ENCODE measurements at regions not wholly inside any gene's neighbourhood (a gene's known extent, or its start where the extent isn't known, plus 50 kb on each side); places are given as distances from the start of the nearest gene placed in this dataset.
"Not testable (repeated sequence)": the region's sequence is repeated elsewhere in the genome, so short reads cannot be mapped to it uniquely, and the experiment has no call there.

DNA sequence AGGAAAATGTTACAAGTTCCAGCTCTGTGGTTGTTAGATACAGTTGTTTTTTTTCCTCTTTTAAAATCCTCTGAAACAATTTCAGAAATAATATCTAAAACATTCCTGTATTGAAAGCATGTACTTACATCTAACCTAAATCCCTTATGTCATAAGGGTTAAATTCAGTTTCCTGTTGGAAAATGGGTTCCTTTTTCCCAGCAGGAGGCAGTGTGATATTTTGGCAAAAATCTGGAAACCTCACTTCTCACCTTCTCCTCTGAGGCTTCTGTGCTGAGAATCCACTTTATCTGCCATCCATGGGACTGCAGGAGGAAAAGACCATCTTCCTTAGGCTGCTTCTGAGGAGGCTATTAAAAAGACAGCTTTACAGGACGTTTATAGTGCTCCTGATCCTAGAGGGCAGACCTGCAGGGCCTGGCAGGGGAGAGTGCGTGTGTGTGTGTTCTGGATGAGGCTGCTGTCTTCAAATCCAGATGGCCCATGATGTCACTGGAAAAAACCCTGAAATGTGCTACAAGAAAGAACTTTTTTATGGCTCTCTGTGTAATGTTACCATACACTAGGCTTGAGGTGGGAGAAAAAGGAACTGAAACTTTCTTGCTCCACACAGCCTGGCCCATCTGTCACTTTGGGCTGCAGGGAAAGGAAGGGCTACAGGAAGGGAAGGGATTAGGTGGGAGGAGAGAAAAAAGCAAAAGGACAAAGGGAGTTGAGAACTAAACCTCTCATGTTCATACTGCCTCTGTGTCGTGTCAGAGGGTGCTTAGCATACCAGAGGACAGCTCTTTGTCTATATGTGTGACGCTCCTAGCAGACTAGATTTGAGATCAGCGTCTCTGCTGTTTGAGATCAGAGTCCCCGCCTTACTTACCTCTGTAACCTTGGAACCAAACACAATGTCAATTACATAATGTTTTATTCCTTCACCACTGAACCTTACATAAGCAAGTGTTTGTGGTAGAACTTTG lies 379.2 kb upstream of the SPAG17 start:
- DNase-seq: no peak

DNA sequence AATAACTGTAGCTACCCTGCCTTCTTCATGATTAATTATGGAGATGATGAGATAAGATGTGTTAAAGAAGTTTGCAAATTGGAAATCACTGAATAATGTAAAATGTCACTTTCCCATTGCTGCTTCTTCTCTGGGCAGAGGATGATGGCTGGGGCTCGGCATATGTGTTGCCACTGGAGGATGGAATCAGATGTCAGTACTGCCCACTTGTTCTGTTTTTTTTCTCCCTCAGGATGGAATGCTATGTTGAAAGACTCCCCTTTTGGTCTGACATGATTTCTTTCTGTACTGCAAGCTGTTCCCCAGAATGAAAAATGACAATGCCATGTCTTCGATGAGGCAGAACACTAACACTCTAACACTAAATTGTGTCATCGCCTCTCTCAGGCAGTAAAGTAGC lies 373.9 kb upstream of the SPAG17 start:
- no peak for DNase-seq

- no peak for DNase-seq
These were observed 371.9 kb upstream of the SPAG17 start for GRCh38 chr1:118556936-118557335.

- DNase-seq: no peak
These were observed 370.6 kb upstream of the SPAG17 start for GRCh38 chr1:118555638-118556037.

DNA sequence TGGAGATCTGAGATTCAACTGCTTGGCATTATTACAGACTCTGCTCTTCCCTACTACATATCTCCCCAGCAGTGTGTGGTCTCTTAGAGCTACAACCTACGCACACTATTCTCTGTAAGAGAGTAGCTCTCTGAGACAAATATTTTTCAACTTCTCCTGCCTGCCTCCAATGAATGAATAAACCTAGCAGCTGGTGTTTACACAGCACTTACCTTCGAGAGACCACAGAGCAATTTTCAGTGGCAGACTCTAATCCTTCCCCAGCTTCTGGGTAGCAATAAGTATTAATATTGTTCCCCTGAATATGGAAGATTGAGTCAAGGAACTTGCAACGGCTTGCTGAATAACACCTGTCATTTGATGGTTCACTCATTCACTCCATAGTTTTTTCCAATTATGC lies 350.9 kb upstream of the SPAG17 start:
- peak; percentile 47 for DNase-seq

DNA sequence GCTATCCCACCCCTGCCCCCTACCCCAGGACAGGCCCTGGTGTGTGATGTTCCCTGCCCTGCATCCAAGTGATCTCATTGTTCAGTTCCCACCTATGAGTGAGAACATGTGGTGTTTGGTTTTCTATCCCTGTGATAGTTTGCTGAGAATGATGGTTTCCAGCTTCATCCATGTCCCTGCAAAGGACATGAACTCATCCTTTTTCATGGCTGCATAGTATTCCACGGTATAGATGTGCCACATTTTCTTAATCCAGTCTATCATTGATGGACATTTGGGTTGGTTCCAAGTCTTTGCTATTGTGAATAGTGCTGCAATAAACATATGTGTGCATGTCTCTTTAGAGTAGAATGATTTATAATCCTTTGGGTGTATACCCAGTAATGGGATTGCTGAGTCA lies 326.9 kb upstream of the SPAG17 start:
- DNase-seq: not testable (repeated sequence)

DNA sequence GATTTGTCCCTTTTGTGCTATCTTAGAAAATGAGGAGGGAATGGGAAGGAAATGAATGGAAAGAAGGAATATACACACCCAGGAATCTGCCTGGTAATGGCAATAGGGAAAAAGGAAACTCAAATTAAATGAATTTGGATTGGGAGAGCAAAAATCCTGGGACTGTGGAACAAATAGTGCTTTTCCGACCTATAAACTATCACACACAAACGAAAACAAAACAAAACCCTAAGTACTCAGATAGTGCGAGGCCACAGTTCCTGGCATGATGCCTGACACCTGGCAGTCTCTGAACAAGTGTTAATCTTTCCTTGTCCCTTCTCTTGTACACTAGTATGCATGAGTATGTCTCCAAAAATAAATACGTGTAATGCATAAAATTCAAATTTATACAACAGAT lies 319.8 kb upstream of the SPAG17 start:
- peak; percentile 2 for DNase-seq

DNA sequence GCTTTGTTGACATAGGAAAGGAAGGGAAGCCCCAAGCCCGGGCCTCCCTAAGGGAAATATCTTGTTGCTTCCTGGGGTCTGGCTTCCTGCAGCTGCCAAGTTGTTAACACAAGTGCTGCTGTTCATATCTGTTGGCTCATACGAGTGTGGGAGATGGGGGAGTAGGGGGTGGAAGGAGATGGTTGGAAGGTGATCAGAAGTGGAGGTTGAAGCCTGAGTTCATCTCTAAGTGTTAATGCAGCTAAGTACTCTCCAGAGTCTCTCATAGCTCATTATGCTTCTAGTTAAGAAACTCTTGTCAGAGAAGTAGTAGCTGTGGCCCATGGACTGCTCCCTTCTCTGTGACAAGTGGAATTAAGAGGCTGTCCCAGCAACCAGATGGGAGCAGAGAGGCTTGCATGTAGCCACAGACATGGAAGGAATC lies 319.2 kb upstream of the SPAG17 start:
- DNase-seq: peak; percentile 42

DNA sequence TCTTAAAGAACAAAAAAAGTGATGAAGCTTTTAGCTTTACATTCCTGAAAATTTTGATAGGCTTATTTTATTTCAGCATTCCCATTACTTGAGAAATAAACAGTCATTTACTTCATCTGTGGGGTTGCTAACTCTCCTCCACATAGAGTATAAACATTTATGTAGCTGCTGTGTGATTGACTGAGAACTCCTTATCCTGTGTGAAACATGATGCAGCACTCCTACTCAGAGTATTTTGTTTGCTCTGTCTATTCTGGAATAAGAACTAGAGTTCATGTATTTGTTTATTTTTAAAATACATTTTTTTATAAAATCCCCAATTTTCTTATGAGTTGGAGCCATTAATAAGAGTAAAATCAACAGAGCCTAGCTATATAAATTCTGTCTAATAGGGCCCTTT lies 318.7 kb upstream of the SPAG17 start:
- no peak for DNase-seq

DNA sequence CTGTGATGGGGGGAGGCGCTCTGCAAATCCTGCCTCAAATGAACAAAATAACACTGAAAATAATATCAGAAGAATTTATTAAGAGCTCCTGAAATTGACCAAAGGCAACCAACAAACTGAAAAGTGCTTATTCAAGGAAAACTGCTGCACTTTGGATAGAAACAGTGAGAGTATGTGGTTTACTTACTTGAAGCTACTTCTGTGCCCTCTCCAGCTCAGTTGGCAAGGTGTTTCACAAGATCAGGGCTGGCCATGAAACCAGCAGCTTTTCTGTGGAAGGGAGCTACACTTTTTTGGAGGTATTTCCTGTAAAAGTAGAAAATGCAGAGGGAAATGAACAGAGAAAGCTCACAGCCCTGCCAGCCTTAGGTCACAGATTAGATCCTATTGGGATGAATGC lies 310.0 kb upstream of the SPAG17 start:
- no peak for DNase-seq

DNA sequence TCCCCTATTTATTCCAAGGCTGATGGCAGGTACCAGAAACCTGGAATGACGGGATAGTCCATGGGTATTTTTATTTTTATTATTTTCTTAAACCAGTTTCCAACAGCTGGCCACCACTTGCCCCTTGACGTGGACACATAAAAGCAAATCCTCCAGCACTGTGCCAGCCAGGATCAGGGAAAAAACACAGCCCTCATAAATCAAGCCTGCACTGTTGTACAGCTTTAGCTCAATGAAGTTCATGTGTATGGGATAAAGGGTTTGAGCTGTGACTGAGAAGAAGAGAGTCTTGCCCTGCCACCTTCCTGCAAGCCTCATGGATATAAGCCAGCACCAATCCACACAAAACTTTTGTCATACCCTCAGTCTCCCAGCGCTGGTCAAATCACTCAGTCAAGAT lies 303.8 kb upstream of the SPAG17 start:
- DNase-seq: no peak

DNA sequence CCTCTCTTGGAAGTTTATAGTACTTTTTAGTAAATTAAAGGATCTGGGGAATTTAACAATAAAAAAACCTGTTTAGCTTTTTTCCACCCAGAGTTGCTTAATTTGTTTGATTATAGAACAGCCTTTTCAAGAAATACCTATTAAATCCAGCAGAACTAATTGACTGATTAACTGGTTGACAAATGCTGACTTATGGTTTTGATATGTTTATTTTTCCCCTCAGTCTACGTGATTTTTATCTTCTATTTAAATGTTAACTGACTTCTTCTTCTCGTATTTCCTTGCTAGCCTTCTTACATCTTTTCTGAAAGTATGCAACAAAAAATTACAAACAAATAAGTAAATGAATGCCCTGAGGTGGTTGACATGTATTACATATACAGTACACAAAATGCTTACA lies 302.9 kb upstream of the SPAG17 start:
- DNase-seq: no peak

DNA sequence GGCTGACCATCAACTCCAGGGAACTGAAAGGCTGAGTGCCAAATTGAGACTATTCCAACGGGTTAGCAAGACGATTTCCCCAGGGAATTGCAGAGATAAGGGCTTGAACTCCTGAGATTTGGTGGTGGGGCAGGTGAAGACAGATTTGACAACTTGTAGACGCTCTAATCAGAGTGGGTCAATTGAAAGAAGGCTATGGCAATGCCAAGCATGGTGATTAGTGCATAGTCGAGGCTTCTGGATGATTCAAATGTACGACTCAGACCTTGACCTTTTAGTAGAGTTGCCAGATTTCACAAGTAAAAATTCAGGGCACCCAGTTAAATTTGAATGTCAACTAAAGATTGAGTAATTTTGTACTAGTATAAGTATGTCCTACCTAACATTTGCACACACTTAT lies 302.1 kb upstream of the SPAG17 start:
- DNase-seq: no peak

GRCh38 chr1:118486199-118486598 lies 301.2 kb upstream of the SPAG17 start:
- peak; percentile 81 for DNase-seq

DNA sequence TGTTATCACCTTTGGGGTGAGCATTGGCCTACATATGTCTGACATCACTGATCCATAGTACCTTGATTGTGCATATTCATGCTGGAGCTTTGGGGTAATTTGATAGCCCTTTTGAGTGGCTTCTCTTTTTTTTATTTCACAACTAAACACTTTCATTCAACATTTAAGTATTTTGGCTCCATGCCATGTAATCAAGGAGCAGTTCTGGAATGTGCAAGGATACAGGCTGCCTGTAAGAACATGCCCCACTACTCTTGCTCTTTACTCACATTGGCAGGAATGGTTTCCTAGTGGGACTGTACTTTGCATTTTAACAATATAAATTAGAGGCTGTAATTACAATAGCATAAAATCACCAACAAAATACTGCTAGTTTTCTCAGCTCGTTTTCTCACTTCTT lies 300.7 kb upstream of the SPAG17 start:
- DNase-seq: peak; percentile 66

DNA sequence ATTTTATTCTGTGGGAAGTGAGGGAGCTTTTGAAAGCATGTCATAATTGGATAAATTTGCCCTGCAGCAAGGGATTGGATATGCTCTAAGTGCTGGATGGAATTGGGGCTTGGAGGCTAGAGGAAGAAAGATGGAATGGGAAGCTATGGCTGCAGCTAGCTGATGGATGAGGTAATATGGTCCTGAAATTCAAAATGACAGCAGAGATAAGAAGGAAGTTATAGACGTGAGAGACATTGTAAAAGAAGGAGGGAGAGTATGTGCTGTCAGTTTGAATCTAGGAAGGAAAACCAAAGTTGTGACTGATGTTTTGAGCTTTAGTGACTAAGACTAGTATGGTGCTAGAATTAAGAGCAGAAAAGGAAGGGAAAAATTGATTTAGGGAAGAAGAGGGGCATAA lies 299.9 kb upstream of the SPAG17 start:
- no peak for DNase-seq

- no peak for DNase-seq
These were observed 298.4 kb upstream of the SPAG17 start for GRCh38 chr1:118483245-118484006.

DNA sequence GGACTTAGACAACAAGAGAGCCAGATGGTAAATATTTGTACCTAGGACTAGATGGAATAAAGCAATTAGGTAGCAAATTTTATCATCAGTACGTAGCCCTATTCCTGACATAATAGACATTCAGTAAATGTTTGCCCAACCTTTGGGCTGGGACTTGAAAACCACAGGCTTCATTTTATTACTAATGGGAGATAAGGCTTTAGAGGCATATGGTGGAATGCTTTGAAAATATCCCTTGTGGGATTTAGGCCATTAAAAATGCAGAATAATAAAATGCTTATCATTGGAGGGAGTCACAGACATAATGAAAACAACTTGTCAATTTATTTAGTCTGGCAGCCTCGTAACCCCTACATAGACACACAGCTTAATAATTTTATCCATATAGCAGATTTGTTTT lies 296.1 kb upstream of the SPAG17 start:
- peak; percentile 7 for DNase-seq

DNA sequence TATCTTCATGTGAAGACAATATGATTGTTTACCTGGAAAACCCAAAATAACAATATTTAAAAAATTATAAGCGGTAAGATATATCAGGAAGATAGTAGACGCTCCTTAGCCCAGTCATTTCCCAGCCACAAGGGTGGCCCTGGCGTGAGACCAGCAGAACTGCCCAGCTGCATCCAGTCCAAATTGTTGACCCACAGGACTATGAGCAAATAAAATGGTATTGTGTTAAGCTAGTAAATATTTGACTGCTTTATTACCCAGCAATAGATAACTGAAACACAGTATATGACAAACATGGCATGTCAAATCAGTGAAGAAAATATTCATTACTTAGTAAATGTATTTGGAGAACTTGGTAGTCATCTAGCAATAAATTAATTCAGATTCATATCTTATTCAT lies 294.3 kb upstream of the SPAG17 start:
- DNase-seq: peak; percentile 65

DNA sequence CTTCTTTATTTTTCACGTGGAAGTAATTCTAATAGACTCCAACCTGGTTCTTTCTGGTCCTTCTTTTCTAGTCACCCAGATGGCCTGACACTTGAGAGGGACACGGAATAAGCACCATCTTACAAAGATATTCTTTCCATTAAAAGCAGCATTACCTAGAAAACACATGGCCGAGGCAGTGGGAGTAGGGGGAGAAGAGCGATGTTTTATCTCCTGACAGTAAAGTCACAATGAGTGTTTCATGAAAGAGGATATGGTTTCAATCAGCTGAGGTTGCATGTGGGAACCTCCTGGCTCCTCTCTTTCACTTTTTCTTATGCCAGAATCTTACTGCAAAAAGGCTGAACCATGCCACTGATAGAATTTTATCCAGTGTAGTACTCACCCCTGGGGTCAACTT lies 288.8 kb upstream of the SPAG17 start:
- DNase-seq: no peak

DNA sequence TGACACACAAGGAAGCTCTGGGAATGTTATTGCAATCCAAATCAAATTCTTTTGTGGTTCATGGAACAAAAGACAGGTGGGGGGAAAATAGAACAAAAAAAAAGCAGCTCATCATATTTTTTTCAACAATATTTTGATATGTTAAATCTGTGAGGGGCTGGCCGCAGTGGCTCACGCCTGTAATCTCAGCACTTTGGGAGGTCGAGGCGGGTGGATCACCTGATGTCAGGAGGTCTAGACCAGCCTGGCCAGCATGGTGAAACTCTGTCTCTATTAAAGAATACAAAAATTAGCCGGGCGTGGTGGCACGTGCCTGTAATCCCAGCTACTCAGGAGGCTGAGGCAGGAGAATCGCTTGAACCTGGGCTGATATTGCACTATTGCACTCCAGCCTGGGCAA lies 279.4 kb upstream of the SPAG17 start:
- DNase-seq: not testable (repeated sequence)

DNA sequence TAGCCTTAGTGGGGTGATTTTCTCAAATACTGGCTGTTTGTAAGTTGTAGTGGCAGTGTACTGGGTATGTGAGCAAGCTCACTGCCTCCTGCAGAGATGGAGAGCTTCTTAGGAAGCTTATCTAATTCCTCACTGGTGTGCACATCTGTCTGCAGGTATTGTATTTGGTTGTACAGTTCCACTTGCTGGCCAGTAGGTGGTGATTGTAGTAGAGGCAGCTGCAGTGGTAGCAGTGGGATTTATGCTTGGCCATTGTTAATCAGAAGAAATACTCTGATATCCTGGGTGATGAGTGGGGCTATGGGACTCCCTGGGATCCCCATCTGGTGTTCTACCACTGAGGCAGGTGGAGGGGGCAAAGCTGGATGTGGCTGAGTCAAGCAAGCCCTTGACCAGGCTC lies 276.1 kb upstream of the SPAG17 start:
- DNase-seq: no peak

GRCh38 chr1:118459871-118460270 lies 274.8 kb upstream of the SPAG17 start:
- DNase-seq: no peak

- DNase-seq: not testable (repeated sequence)
These were observed 268.8 kb upstream of the SPAG17 start for GRCh38 chr1:118453856-118454255.

All from NCI-H69 (cell line).